Tibial artery (tissue), 4 donors: ENCODE measurements at regions not wholly inside any gene's neighbourhood (a gene's known extent, or its start where the extent isn't known, plus 50 kb on each side); places are given as distances from the start of the nearest gene placed in this dataset.

Experiments
- DNase-seq, 2 donors: peaks; one replicate each; pipeline ENCODE4 v3.0.0-alpha.2; 2019
- H3K27ac ChIP-seq, 2 donors: fragments of 200-600 bp; sonication (generic) in 1 of 2; 1 replicate in 1 of 2; 2 replicates in 1 of 2; pipeline ENCODE4 v1.5.1; 2018 to 2019; ENCODE audit warnings: mild to moderate bottlenecking in 1 of 2
- H3K27me3 ChIP-seq, 2 donors: fragments of 200-600 bp; sonication (generic) in 1 of 2; one replicate each; pipeline versions ENCODE4 v1.5.1 to v1.6.0; 2016 to 2019
- H3K36me3 ChIP-seq, 3 donors: fragments of 200-600 bp; sonication (generic) in 2 of 3; one replicate each; pipeline ENCODE4 v1.5.1; 2016 to 2019; ENCODE audit warnings: mild to moderate bottlenecking in 2 of 3
- H3K4me1 ChIP-seq, 4 donors: fragments of 200-600 bp; sonication (generic) in 2 of 4; 1 replicate in 3 of 4; 2 replicates in 1 of 4; pipeline ENCODE4 v1.5.1; 2016 to 2019
- H3K4me3 ChIP-seq, 2 donors: fragments of 200-600 bp; sonication (generic) in 1 of 2; 1 replicate in 1 of 2; 2 replicates in 1 of 2; pipeline ENCODE4 v1.5.1; 2018 to 2019; ENCODE audit warnings: mild to moderate bottlenecking in 2 of 2
- H3K9me3 ChIP-seq, 3 donors: fragments of 200-600 bp; sonication (generic) in 1 of 3; one replicate each; pipeline ENCODE4 v1.5.1; 2016 to 2019
- intact Hi-C: fragments of 100-400 bp; cut with DNase I; formaldehyde crosslinking; loops from one replicate; pipeline ENCODE4 v1.15.0; 2023; ENCODE audit warnings: low total_unique reads
- TF ChIP-seq, protein P1 (sequence below), 2 experiments: fragments of 200-600 bp in 1 of 2; fragments of 450-650 bp in 1 of 2; IDR thresholded peaks; one replicate each; pipeline ENCODE4 v1.5.1; 2017 to 2019; ENCODE audit warnings: antibody characterized with exemption in 2 of 2, mild to moderate bottlenecking in 1 of 2, moderate library complexity in 1 of 2

- peaks cover 0 to 8% (median 6%) of the 10 kb centered on the region in 3 donors for H3K9me3 ChIP-seq
- H3K27ac ChIP-seq = no peak overlapping the region
- H3K27me3 ChIP-seq = no peaks in the 10 kb centered on the region
- no peak overlapping the region for H3K4me3 ChIP-seq
- TF ChIP-seq, protein P1, sequence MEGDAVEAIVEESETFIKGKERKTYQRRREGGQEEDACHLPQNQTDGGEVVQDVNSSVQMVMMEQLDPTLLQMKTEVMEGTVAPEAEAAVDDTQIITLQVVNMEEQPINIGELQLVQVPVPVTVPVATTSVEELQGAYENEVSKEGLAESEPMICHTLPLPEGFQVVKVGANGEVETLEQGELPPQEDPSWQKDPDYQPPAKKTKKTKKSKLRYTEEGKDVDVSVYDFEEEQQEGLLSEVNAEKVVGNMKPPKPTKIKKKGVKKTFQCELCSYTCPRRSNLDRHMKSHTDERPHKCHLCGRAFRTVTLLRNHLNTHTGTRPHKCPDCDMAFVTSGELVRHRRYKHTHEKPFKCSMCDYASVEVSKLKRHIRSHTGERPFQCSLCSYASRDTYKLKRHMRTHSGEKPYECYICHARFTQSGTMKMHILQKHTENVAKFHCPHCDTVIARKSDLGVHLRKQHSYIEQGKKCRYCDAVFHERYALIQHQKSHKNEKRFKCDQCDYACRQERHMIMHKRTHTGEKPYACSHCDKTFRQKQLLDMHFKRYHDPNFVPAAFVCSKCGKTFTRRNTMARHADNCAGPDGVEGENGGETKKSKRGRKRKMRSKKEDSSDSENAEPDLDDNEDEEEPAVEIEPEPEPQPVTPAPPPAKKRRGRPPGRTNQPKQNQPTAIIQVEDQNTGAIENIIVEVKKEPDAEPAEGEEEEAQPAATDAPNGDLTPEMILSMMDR (IDR thresholded peaks at IDR 0.05) = no peak
- H3K36me3 ChIP-seq = no peaks in the 10 kb centered on the region
- H3K4me1 ChIP-seq = no peaks in the 10 kb centered on the region
- intact Hi-C loops = no loop called here
- no peak for DNase-seq
Observed at GRCh38 chr4:101710806-101711205, 79.7 kb upstream of the BANK1 start.

DNA sequence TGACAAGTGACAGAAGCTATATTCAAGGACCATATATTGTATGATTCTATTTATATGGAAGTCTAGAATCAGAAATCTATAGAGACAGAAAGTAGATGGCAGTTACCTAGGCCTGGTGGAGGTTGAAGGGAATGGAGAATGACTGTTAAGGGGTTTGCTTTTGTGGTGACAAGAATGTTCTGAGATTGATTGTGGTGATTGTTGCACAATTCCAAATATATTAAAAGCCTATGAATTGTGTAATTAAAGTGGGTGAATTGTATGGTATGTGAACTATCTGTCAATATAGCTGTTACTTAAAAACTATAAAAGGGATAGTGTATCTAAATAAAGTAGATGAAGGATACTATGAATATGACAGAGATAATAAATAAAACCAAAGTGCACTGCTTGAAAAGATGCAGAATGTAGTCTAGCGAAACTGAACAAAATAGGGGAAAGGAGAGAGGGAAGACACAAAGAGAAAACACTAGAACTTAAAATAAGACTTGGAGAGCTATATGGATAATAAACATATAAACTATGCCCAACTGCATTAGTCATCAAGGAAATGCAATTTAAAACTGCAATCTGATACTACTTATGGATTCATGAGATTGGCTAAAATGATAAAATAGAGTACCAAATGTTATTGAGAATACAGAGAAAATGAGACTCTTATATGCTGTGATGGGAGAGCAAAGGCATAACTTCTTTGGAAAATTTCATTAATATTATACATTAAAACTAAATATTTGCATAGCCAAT is 82.1 kb upstream of the BANK1 start:
- Histone ChIP-seq H3K4me1 (no peaks in the 10 kb centered on the region), H3K27ac (no peak overlapping the region), H3K9me3 (peaks cover 0 to 6% (median 4%) of the 10 kb centered on the region in 3 donors), H3K4me3 (no peak overlapping the region), H3K27me3 (no peaks in the 10 kb centered on the region), H3K36me3 (no peaks in the 10 kb centered on the region)
- TF ChIP-seq, protein P1 (IDR thresholded peaks at IDR 0.05) = no peak
- intact Hi-C loops = no loop called here
- DNase-seq = no peak

GRCh38 chr4:101707596-101707995 is 82.9 kb upstream of the BANK1 start:
- Histone ChIP-seq H3K9me3 (peaks cover 0 to 6% (median 4%) of the 10 kb centered on the region in 3 donors), H3K36me3 (no peaks in the 10 kb centered on the region), H3K27me3 (no peaks in the 10 kb centered on the region), H3K4me1 (no peaks in the 10 kb centered on the region), H3K4me3 (no peak overlapping the region), H3K27ac (no peak overlapping the region)
- TF ChIP-seq, protein P1 (IDR thresholded peaks at IDR 0.05) = no peak
- no peak for DNase-seq
- intact Hi-C loops = no loop called here

GRCh38 chr4:101706535-101707057 is 83.9 kb upstream of the BANK1 start:
- intact Hi-C loops = no loop called here
- Histone ChIP-seq H3K36me3 (no peaks in the 10 kb centered on the region), H3K4me1 (no peaks in the 10 kb centered on the region), H3K9me3 (peaks cover 0 to 6% (median 4%) of the 10 kb centered on the region in 3 donors), H3K27ac (no peak overlapping the region), H3K27me3 (no peaks in the 10 kb centered on the region), H3K4me3 (no peak overlapping the region)
- DNase-seq = no peak
- TF ChIP-seq, protein P1 (IDR thresholded peaks at IDR 0.05) = no peak

DNA sequence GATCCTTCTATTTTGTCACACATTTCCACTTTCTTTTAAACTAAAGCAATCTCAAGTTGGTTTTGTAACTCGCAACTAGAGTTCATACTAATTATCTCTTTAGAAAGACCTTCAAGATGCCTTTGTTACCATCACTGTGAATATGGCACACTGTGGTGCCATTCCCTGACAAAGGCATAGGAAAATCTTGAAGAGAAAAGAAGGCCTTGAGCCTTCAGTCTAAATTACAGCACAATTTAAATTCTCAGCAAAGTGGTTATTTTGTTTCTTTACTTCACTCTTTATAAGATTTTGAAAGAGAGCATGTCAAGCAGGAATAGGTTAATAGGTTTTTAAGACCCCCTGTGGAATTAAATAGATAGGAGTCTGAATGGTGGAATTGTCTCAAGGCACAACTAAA is 89.0 kb upstream of the BANK1 start:
- H3K36me3 ChIP-seq = no peaks in the 10 kb centered on the region
- H3K4me3 ChIP-seq = no peak overlapping the region
- H3K27ac ChIP-seq = no peak overlapping the region
- intact Hi-C loops = no loop called here
- TF ChIP-seq, protein P1 (IDR thresholded peaks at IDR 0.05) = no peak
- DNase-seq = no peak
- H3K4me1 ChIP-seq = no peaks in the 10 kb centered on the region
- peaks cover 0 to 2% (median under 1%) of the 10 kb centered on the region in 3 donors for H3K9me3 ChIP-seq
- H3K27me3 ChIP-seq = no peaks in the 10 kb centered on the region
